ENCODE measurements at regions not wholly inside any gene's neighbourhood (a gene's known extent, or its start where the extent isn't known, plus 50 kb on each side); places are given as distances from the start of the nearest gene placed in this dataset.

DNA sequence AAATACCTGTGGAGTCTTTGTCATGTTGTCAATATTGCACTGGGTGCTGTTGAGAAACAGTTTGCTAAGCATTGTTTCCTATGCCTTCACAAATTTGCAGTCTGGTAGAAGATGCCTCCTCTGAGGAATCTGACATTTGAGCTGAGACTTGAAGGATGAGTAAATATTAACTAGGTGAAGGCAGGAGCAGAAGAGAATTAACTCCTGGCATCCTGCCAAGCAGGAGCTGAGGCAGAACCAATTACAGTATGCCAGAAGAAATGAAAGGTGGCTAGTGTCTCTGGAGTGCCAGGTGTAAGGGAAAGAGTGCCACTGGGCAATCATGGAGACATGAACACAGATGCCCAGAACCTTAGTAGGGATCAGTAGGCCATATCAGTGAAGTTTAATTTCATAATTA is 1778.2 kb upstream of the PCDH10 start:
- no peak for DNase-seq
- Mint-ChIP-seq H3K4me3 (ENCODE audit: unreplicated experiment) (no peak overlapping the region), H3K4me1 (ENCODE audit: low read depth, unreplicated experiment) (no peaks in the 10 kb centered on the region), H3K36me3 (ENCODE audit: unreplicated experiment) (no peaks in the 10 kb centered on the region), H3K27ac (ENCODE audit: unreplicated experiment) (no peak overlapping the region), H3K27me3 (ENCODE audit: unreplicated experiment) (no peaks in the 10 kb centered on the region), H3K9me3 (ENCODE audit: unreplicated experiment) (peaks cover 4% of the 10 kb centered on the region)
- TF ChIP-seq, protein P1, sequence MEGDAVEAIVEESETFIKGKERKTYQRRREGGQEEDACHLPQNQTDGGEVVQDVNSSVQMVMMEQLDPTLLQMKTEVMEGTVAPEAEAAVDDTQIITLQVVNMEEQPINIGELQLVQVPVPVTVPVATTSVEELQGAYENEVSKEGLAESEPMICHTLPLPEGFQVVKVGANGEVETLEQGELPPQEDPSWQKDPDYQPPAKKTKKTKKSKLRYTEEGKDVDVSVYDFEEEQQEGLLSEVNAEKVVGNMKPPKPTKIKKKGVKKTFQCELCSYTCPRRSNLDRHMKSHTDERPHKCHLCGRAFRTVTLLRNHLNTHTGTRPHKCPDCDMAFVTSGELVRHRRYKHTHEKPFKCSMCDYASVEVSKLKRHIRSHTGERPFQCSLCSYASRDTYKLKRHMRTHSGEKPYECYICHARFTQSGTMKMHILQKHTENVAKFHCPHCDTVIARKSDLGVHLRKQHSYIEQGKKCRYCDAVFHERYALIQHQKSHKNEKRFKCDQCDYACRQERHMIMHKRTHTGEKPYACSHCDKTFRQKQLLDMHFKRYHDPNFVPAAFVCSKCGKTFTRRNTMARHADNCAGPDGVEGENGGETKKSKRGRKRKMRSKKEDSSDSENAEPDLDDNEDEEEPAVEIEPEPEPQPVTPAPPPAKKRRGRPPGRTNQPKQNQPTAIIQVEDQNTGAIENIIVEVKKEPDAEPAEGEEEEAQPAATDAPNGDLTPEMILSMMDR (IDR thresholded peaks at IDR 0.05; ENCODE audit: partially characterized antibody, unreplicated experiment) = no peak

DNA sequence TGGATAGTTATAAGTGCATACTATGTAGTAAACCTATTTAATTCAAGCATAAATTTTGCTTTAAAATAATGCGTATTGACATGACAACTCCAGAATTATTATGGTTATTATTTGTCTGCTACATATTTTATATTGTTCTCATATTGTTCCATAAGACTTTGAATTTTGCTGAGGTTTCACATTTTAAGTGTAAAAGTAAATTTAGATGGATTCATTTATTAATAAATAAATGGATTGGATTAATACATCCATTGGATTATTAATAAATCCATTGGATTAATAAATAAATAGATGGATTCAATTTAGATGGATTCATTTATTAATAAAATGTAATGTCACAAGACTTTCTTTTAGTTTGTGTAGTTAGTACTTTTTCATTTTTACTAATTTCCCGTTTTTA is 1768.0 kb upstream of the PCDH10 start:
- DNase-seq = no peak
- H3K27me3 Mint-ChIP-seq (ENCODE audit: unreplicated experiment) = no peaks in the 10 kb centered on the region
- TF ChIP-seq, protein P1 (IDR thresholded peaks at IDR 0.05; ENCODE audit: partially characterized antibody, unreplicated experiment) = no peak
- H3K4me1 Mint-ChIP-seq (ENCODE audit: low read depth, unreplicated experiment) = no peaks in the 10 kb centered on the region
- H3K4me3 Mint-ChIP-seq (ENCODE audit: unreplicated experiment) = no peak overlapping the region
- H3K27ac Mint-ChIP-seq (ENCODE audit: unreplicated experiment) = no peak overlapping the region
- no peaks in the 10 kb centered on the region for H3K36me3 Mint-ChIP-seq (ENCODE audit: unreplicated experiment)
- H3K9me3 Mint-ChIP-seq (ENCODE audit: unreplicated experiment) = no peaks in the 10 kb centered on the region

DNA sequence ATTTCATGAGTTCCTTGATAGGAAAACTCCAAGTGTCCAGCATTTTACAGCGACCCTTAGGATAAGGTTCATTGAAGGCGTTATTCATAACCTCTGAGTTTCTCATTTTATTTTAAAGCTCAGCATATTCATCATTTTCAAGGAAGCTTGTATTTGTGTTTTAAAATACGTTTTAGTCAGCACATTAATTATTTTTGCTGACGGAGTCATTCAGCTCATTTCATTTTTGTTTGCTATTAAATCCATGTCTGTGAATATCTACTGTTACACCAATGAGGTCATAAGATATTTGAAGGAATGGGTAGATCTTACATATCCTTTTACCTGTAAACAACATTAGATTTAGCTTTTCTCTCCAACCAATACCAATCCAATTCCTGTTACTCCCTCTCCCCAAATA is 1766.3 kb upstream of the PCDH10 start:
- Mint-ChIP-seq H3K4me1 (ENCODE audit: low read depth, unreplicated experiment) (no peaks in the 10 kb centered on the region), H3K4me3 (ENCODE audit: unreplicated experiment) (no peak overlapping the region), H3K27ac (ENCODE audit: unreplicated experiment) (no peak overlapping the region), H3K9me3 (ENCODE audit: unreplicated experiment) (no peaks in the 10 kb centered on the region), H3K36me3 (ENCODE audit: unreplicated experiment) (no peaks in the 10 kb centered on the region), H3K27me3 (ENCODE audit: unreplicated experiment) (no peaks in the 10 kb centered on the region)
- TF ChIP-seq, protein P1 (IDR thresholded peaks at IDR 0.05; ENCODE audit: partially characterized antibody, unreplicated experiment) = no peak
- DNase-seq = no peak

DNA sequence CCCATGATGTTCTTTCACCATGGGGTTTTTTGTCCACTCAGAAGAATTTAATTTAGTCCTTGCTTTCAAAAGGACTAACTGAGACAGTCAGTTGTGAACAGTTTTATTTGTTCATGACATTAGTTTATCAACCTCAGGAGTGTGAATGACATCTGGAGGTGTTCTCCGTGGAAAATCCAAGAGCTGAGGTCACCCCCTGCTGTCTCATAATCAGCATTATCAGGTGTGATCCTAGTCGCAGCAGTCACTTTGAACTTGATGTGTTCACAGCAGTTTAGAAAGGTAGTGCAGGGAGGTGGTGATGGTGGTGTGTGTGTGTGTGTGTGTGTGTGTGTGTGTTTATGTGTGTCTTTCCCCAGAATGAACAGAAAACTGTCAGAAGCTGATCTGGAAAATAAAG is 1760.8 kb upstream of the PCDH10 start:
- DNase-seq = no peak
- Mint-ChIP-seq H3K9me3 (ENCODE audit: unreplicated experiment) (no peaks in the 10 kb centered on the region), H3K4me1 (ENCODE audit: low read depth, unreplicated experiment) (no peaks in the 10 kb centered on the region), H3K27ac (ENCODE audit: unreplicated experiment) (no peak overlapping the region), H3K36me3 (ENCODE audit: unreplicated experiment) (no peaks in the 10 kb centered on the region), H3K4me3 (ENCODE audit: unreplicated experiment) (no peak overlapping the region), H3K27me3 (ENCODE audit: unreplicated experiment) (no peaks in the 10 kb centered on the region)
- TF ChIP-seq, protein P1 (IDR thresholded peaks at IDR 0.05; ENCODE audit: partially characterized antibody, unreplicated experiment) = no peak

DNA sequence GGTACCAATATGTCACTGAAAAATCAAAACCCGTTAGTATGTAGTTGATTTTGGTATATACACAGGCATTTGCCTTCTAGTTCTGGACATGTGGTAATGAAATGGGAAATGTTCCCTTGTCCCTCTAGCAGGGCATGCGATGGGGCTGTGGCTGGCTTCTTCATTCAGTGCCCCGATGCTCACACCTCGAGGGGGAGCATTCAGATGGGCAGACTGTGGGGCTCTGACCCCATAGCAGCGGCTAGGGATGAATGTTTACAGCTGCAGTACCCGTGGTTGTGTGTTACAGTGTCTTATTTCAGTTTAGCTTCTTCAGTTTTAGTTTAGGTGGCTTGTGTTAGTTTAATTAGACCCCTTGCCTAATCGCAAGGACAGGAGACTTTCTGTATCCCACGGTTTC is 1741.0 kb upstream of the PCDH10 start:
- Mint-ChIP-seq H3K27me3 (ENCODE audit: unreplicated experiment) (no peaks in the 10 kb centered on the region), H3K4me1 (ENCODE audit: low read depth, unreplicated experiment) (no peaks in the 10 kb centered on the region), H3K4me3 (ENCODE audit: unreplicated experiment) (no peak overlapping the region), H3K36me3 (ENCODE audit: unreplicated experiment) (peaks cover 12% of the 10 kb centered on the region), H3K9me3 (ENCODE audit: unreplicated experiment) (no peaks in the 10 kb centered on the region), H3K27ac (ENCODE audit: unreplicated experiment) (no peak overlapping the region)
- TF ChIP-seq, protein P1 (IDR thresholded peaks at IDR 0.05; ENCODE audit: partially characterized antibody, unreplicated experiment) = no peak
- no peak for DNase-seq

Measured in glutamatergic neuron (in vitro differentiated cells).